BJ (cell line): ENCODE measurements at regions not wholly inside any gene's neighbourhood (a gene's known extent, or its start where the extent isn't known, plus 50 kb on each side); places are given as distances from the start of the nearest gene placed in this dataset.

Experiments used
- CTCF ChIA-PET: fragments of 350-600 bp; formaldehyde crosslinking; extraction: SDS; loops from one replicate; lab custom pipeline; 2021; ENCODE audit warnings: antibody characterized with exemption, inconsistent platforms; lab: Yijun Ruan, JAX
- POLR2A ChIA-PET: fragments of 300-600 bp; sonication (Branson Sonifier 250); formaldehyde crosslinking; extraction: SDS; loops from one replicate; lab custom pipeline; 2021; ENCODE audit warnings: antibody characterized with exemption; lab: Charles Lee
- DNase-seq: peaks from one replicate; pipeline ENCODE4 v3.0.0-alpha.2; 2011; ENCODE audit warnings: low read depth
- H3K27me3 ChIP-seq: 2 replicates; pipeline ENCODE4 v1.6.0; 2011; ENCODE audit warnings: low read length; ENCODE audit not compliant: control insufficient read depth, insufficient read depth
- H3K36me3 ChIP-seq: 2 replicates; pipeline ENCODE4 v1.5.1; 2011; ENCODE audit warnings: low read length; ENCODE audit not compliant: control insufficient read depth, insufficient read depth
- H3K4me3 ChIP-seq: 2 replicates; pipeline ENCODE4 v1.5.1; 2011; ENCODE audit warnings: low read depth, mild to moderate bottlenecking, control low read depth, low read length
- CTCF ChIP-seq: IDR thresholded peaks from 2 replicates; pipeline ENCODE4 v1.5.1; 2011; ENCODE audit warnings: low read depth, mild to moderate bottlenecking, control low read depth, inconsistent platforms, low read length, moderate library complexity; ENCODE audit not compliant: insufficient read depth

DNA sequence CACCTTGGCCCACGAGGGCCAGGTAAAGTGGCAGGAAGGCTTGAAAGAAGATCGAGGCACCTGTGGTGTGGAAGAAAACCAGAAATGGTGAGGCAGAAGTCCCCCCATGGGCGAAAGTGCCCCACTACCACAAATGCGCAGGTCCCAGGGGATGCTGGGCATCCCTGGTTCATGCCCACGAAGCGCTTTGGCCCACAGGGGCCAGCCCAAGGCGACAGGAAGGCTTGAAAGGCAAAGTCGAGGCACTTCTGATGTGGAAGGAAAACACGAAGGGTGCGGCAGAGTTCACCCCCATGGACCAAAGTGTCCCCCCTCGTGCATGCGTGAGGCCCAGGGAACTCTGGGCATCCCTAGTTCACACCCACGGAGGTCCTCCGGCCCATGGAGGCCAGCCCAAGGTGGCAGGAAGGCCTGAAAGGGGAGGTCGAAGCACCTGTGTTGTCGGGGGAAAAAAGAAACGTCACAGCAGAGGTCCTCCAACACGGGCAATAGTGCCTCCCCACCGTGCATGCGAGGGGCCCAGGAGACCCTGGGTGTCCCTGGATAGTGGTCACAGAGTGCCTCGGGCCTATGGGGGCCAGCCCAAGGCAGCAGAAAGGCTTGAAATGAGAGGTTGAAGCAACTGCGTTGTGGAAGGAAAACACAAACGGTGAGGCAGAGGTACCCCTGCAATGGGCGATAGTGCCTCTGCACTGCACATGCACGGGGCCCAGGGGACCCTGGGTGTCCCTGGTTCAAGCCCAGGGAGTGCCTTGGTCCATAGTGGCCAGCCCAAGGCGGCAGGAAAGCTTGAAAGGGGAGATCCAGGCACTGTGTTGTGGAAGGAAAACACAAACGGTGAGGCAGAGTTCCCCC lies 373.9 kb downstream of the ALG10 start:
- no peak overlapping the region for H3K4me3 ChIP-seq
- no peaks in the 10 kb centered on the region for H3K27me3 ChIP-seq
- no peak for TF ChIP-seq CTCF
- ChIA-PET POLR2A (no interaction called here), CTCF (no interaction called here)
- no peak for DNase-seq
- H3K36me3 ChIP-seq: no peaks in the 10 kb centered on the region

DNA sequence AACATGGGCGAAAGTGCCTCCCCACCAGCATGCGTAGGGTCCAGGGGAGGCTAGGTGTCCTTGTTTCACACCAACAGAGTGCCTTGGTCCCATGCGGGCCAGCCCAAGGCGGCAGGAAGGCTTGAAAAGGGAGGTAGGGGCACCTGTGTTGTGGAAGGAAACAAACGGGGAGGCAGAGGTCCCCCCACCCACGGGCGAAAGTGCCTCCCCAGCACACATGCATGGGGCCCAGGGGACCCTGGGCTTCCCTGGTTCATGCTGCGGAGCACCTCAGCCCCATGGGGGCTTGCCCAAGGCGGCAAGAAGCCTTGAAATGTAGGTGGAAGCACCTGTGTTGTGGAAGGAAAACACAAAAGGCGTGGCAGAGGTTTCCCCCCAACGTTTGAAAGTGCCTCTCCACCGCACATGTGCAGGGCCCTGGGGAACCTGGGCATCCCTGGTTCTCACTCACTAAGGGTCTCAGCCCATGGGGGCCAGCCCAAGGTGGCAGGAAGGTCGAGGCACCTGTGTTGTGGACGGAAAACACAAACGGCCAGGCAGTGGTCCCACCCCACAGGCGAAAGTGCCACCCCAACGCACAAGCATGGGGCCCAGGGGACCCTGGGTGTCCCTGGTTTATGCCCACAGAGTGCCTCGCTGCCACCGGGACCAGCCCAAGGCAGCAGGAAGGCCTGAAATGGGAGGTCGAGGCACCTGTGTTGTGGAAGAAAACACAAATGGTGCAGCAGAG lies 374.7 kb downstream of the ALG10 start:
- CTCF ChIA-PET: no interaction called here
- no peak for DNase-seq
- Histone ChIP-seq H3K36me3 (no peaks in the 10 kb centered on the region), H3K4me3 (no peak overlapping the region), H3K27me3 (no peaks in the 10 kb centered on the region)
- no peak for TF ChIP-seq CTCF
- POLR2A ChIA-PET: no interaction called here

DNA sequence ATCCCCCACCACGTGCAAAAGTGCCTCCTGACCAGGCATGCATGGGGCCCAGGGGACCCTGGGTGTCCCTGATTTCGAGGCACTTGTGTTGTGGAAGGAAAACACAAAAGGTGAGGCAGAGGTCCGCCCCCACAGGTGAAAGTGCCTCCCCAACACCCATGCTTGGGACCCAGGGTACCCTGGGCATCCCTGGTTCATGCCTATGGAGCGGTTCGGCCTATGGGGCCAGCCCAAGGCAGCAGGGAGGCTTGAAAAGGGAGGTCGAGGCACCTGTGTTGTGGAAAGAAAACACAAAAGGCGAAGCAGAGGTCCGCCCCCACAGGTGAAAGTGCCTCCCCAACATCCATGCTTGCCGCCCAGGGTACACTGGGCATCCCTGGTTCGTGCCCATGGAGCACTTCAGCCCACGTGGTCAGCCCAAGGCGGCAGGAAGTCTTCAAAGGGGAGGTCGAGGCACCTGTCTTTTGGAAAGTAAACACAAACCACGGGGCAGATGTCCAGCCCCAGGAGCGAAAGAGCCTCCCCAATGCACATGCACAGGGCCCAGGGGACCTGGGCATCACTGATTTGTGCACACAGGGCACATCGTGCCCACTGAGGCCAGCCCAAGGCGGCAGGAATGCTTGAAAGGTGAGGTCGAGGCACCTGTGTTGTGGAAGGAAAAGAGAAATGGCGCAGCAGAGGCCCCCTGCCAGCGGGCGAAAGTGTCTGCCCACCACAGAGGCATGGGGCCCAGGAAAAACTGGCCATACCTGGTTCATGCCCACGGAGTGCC lies 375.5 kb downstream of the ALG10 start:
- Histone ChIP-seq H3K4me3 (no peak overlapping the region), H3K27me3 (no peaks in the 10 kb centered on the region), H3K36me3 (no peaks in the 10 kb centered on the region)
- ChIA-PET CTCF (no interaction called here), POLR2A (no interaction called here)
- DNase-seq: no peak
- no peak for TF ChIP-seq CTCF

- no peak for TF ChIP-seq CTCF
- H3K4me3 ChIP-seq: no peak overlapping the region
- H3K27me3 ChIP-seq: no peaks in the 10 kb centered on the region
- CTCF ChIA-PET: no interaction called here
- H3K36me3 ChIP-seq: no peaks in the 10 kb centered on the region
- DNase-seq: no peak
- POLR2A ChIA-PET: no interaction called here
These were observed 376.0 kb downstream of the ALG10 start for GRCh38 chr12:34398366-34398705.
